Activated CD8-positive, alpha-beta T cell treated with anti-CD3 and anti-CD28 coated beads, Interleukin-2, amount 10 ng/mL, durations not matched to agents 7 days and 5 days (primary cell): ENCODE measurements at regions not wholly inside any gene's neighbourhood (a gene's known extent, or its start where the extent isn't known, plus 50 kb on each side); places are given as distances from the start of the nearest gene placed in this dataset.

Source experiments
- ATAC-seq: fragments of 150-1000 bp; cut with Tn5 transposase; one replicate; pipeline ENCODE4 v1.10.0; 2021; ENCODE audit warnings: moderate library complexity
- CTCF ChIA-PET: fragments of 350-600 bp; sonication (Branson Sonifier 250); formaldehyde crosslinking; loops from one replicate; lab custom pipeline; 2021; ENCODE audit warnings: antibody characterized with exemption; lab: Charles Lee
- POLR2A ChIA-PET: fragments of 350-600 bp; sonication (Branson Sonifier 250); formaldehyde crosslinking; loops from one replicate; lab custom pipeline; 2021; ENCODE audit warnings: antibody characterized with exemption; lab: Charles Lee
- DNase-seq: peaks from one replicate; pipeline ENCODE4 v3.0.0-alpha.2; 2020
- H3K27ac Mint-ChIP-seq: one replicate; pipeline ENCODE4 v1.8.0; 2021; ENCODE audit warnings: mild to moderate bottlenecking, mixed read lengths
- H3K27me3 Mint-ChIP-seq: one replicate; pipeline ENCODE4 v1.8.0; 2021; ENCODE audit warnings: low read depth, mixed read lengths
- H3K36me3 Mint-ChIP-seq: one replicate; pipeline ENCODE4 v1.8.0; 2021; ENCODE audit warnings: low read depth, mixed read lengths
- H3K4me1 Mint-ChIP-seq: one replicate; pipeline ENCODE4 v1.8.0; 2021; ENCODE audit warnings: low read depth, mixed read lengths
- H3K4me3 Mint-ChIP-seq: one replicate; pipeline ENCODE4 v1.8.0; 2021; ENCODE audit warnings: mild to moderate bottlenecking, mixed read lengths
- H3K9me3 Mint-ChIP-seq: one replicate; pipeline ENCODE4 v1.8.0; 2022; ENCODE audit warnings: mixed read lengths; ENCODE audit not compliant: insufficient read depth

DNA sequence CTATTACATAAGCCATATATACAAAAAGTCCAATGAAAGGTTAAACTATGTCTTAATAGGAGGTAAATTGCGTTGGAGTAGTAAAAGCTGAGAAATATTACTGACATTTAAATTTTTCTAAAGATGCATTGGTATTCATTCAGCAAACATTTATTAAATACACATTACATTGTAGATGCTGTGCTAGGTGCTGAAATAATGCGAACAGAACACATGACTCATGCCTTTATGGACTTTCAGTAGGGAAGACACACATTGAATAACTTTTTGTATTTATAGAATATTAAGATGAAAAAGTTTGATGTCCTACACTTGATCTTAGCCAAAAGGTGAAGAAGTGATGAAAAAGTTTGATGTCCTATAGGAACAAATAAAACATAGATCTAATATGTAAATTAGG lies 871.1 kb upstream of the SLIT2 start:
- no peak for ATAC-seq
- CTCF ChIA-PET: no interaction called here
- Mint-ChIP-seq H3K27ac (no peak overlapping the region), H3K4me3 (no peak overlapping the region), H3K4me1 (no peaks in the 10 kb centered on the region), H3K9me3 (peaks cover under 1% of the 10 kb centered on the region), H3K36me3 (no peaks in the 10 kb centered on the region), H3K27me3 (no peaks in the 10 kb centered on the region)
- POLR2A ChIA-PET: no interaction called here
- DNase-seq: no peak

DNA sequence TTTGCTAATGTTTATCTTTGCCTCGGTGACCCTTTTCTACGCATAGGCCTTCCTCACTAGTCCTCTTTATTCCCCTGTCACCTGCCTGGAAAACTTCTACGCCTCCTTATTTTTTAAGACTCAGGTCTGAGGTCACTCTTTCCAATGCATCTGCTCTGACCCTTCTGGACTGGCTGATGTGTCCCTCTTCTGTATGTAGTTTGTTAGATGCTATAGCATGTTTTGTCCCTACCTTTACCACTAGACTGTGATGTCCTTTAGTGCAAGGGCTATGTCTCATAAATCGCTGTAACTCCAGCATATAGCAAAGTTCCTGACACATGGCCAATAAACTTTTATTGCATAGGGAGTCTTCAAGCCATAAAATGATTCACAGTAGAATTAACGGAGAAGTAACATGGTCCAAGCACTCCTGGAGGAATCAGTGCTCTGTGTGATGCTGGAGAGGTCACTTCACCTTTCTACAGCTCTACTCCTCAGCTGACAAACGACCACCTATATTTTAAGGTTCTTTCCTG lies 872.5 kb upstream of the SLIT2 start:
- ChIA-PET POLR2A (no interaction called here), CTCF (no interaction called here)
- ATAC-seq (no peak), DNase-seq (no peak)
- peaks cover 7% of the 10 kb centered on the region for H3K9me3 Mint-ChIP-seq
- no peak overlapping the region for H3K27ac Mint-ChIP-seq
- H3K4me3 Mint-ChIP-seq: no peak overlapping the region
- H3K27me3 Mint-ChIP-seq: no peaks in the 10 kb centered on the region
- H3K36me3 Mint-ChIP-seq: no peaks in the 10 kb centered on the region
- no peaks in the 10 kb centered on the region for H3K4me1 Mint-ChIP-seq

DNA sequence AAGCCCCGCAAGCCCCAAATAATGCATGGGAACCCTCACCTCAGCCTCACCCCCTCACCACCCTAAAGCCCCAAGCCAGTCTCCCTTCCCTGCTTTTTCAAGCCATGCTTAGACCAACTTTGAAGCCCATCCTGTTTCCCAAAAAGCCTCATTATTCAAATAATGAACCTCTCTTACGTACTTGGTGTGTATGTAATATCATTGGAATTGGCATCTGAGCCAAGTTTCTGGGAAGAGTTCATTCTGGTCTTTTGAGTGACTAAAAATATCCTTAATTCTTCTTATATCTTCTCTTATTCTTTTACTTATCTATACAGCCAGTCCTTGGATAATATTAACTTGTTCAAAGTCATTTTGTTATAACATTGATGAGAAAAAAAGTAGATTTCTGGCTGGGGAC lies 875.8 kb upstream of the SLIT2 start:
- no peaks in the 10 kb centered on the region for H3K4me1 Mint-ChIP-seq
- H3K4me3 Mint-ChIP-seq: no peak overlapping the region
- H3K9me3 Mint-ChIP-seq: peaks cover 12% of the 10 kb centered on the region
- ATAC-seq (no peak), DNase-seq (no peak)
- POLR2A ChIA-PET: no interaction called here
- CTCF ChIA-PET: no interaction called here
- no peak overlapping the region for H3K27ac Mint-ChIP-seq
- H3K36me3 Mint-ChIP-seq: no peaks in the 10 kb centered on the region
- H3K27me3 Mint-ChIP-seq: no peaks in the 10 kb centered on the region

DNA sequence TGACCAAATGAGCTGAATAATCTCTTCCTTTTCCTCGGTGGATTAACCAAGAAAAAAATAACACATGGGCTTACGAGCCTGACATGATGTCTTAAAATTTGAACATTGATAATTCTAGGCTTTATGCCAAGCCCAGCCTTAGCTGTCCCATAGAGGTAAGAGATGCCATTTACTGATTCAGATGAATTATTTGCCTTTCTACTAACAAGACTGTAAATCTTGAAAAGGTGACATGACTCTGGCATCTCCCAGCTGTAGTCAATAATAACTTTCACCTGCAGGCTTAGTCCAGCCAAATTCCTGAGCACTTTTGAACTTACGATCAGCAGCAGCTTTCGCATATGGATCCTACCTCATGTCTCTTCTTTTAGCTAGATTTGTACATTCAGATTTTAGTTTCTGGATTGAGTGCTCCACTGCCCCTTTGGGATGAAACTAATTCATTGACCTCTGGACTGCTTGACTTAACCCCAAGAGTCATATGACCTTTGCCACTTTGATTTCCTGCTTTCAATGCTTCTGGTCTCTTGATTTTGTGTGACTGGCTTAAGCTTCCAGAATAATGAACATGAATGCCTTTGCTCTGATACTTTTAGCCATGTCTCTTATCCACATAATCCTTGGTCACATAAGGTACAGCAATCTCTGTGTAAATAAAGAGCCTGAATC lies 876.4 kb upstream of the SLIT2 start:
- no peaks in the 10 kb centered on the region for H3K36me3 Mint-ChIP-seq
- DNase-seq: no peak
- no peaks in the 10 kb centered on the region for H3K27me3 Mint-ChIP-seq
- peaks cover 12% of the 10 kb centered on the region for H3K9me3 Mint-ChIP-seq
- H3K4me3 Mint-ChIP-seq: no peak overlapping the region
- ChIA-PET POLR2A (no interaction called here), CTCF (no interaction called here)
- no peaks in the 10 kb centered on the region for H3K4me1 Mint-ChIP-seq
- H3K27ac Mint-ChIP-seq: no peak overlapping the region
- no peak for ATAC-seq

DNA sequence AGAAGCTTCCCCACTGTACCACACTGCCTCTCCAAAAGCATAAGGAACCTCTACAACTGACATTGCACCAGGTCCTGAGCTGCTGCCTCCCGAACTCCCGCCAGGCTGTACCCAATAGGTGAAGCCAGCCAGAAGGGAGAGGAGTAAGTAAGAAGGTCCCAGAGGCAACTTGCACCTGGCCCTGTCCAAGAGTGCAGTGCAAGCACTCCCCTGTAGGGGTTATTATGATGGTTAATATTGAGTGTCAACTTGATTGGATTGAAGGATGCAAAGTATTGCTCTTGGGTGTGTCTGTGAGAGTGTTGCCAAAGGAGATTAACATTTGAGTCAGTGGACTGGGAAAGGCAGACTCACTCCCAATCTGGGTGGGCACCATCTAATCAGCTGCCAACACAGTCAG lies 879.3 kb upstream of the SLIT2 start:
- POLR2A ChIA-PET: no interaction called here
- Mint-ChIP-seq H3K27ac (no peak overlapping the region), H3K36me3 (no peaks in the 10 kb centered on the region), H3K27me3 (no peaks in the 10 kb centered on the region), H3K4me1 (no peaks in the 10 kb centered on the region), H3K9me3 (peaks cover 12% of the 10 kb centered on the region), H3K4me3 (no peak overlapping the region)
- no peak for DNase-seq
- no peak for ATAC-seq
- CTCF ChIA-PET: no interaction called here

DNA sequence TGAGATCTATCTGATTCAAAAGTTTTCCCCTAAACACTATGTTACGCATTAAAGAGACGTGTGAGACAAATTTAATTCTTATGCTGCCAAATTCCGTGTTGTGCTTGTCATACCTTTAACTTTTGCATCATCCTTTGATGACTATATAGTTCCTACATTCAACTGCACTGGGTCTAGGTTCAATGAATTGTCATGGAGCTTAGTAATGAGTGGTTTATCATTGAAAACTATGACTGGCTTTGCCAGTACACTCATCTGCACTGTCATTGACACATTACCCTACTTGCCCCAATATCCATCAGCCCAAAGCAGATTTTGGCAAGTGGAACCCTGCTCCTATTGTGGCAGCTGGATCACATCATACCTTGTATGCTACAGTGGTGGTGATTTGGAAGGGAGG lies 882.9 kb upstream of the SLIT2 start:
- POLR2A ChIA-PET: no interaction called here
- CTCF ChIA-PET: no interaction called here
- Mint-ChIP-seq H3K4me1 (no peaks in the 10 kb centered on the region), H3K4me3 (no peak overlapping the region), H3K9me3 (peaks cover 8% of the 10 kb centered on the region), H3K27me3 (no peaks in the 10 kb centered on the region), H3K27ac (no peak overlapping the region), H3K36me3 (no peaks in the 10 kb centered on the region)
- no peak for ATAC-seq
- DNase-seq: no peak

DNA sequence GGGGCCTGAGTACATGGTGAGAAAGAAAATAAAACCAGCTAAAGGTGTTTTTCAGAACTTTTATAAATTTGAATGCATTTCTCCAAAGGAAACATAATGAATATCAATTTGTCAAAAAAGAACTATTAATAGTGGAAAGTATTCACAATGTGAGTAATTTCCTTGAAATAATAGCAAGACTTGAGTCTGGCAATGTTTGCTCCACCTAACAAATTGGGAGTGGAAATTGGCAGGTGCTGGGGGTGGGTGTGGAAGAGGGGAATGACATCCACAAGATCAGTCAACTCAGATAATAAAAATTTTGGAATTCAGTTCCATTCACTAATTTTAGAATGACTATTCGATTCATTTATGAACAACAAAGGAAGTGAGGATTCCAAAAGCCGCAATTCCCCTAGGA lies 884.8 kb upstream of the SLIT2 start:
- no peaks in the 10 kb centered on the region for H3K4me1 Mint-ChIP-seq

DNA sequence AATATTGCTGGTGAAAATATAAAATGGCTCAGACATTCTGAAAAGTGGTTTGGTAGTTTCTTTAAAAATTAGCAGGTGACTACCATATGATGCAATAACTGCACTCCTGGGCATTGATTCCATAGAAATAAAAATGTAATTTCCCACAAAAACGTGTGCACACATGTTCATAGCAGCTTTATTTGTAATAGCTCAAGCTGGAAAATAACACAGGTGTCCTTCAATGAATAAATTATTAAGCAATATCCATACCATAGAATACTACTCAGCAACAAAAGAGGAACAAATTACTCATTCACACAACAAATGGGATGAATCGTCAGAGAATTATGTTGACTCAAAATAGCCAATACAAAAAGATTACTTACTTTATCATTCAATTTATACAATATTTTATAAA lies 893.7 kb upstream of the SLIT2 start:
- Mint-ChIP-seq H3K4me3 (no peak overlapping the region), H3K27me3 (no peaks in the 10 kb centered on the region), H3K4me1 (no peaks in the 10 kb centered on the region), H3K36me3 (no peaks in the 10 kb centered on the region), H3K9me3 (peaks cover 11% of the 10 kb centered on the region), H3K27ac (no peak overlapping the region)
- CTCF ChIA-PET: no interaction called here
- no peak for DNase-seq
- ATAC-seq: no peak
- POLR2A ChIA-PET: no interaction called here

More for the DNA sequence above, 884.8 kb upstream of the SLIT2 start:
- ChIA-PET POLR2A (no interaction called here), CTCF (no interaction called here)
- no peaks in the 10 kb centered on the region for H3K27me3 Mint-ChIP-seq
- no peak overlapping the region for H3K4me3 Mint-ChIP-seq
- no peaks in the 10 kb centered on the region for H3K36me3 Mint-ChIP-seq
- H3K9me3 Mint-ChIP-seq: peaks cover 8% of the 10 kb centered on the region
- DNase-seq (no peak), ATAC-seq (no peak)
- H3K27ac Mint-ChIP-seq: no peak overlapping the region

DNA sequence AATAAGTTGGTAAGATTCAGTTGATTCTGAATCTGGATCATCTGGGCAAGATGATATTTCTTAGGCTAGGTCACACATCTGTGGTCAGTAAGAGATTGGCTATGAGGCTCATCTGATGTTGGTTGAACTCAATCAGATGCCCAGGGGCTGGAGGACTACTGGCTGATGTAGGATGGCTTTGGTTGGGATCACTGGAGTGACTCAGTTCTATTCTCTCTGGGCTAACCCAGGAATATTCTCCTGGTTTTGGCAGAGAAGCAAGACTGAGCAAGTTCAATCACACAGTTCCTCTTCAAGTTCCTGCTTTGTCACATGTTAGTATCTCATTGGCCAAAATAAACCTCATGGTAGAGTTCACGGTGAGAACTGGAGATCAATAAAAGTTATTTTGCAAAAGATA lies 902.3 kb upstream of the SLIT2 start:
- H3K9me3 Mint-ChIP-seq: peaks cover 12% of the 10 kb centered on the region
- DNase-seq (no peak), ATAC-seq (no peak)
- ChIA-PET CTCF (no interaction called here), POLR2A (no interaction called here)
- no peaks in the 10 kb centered on the region for H3K36me3 Mint-ChIP-seq
- no peaks in the 10 kb centered on the region for H3K4me1 Mint-ChIP-seq
- H3K4me3 Mint-ChIP-seq: no peak overlapping the region
- no peak overlapping the region for H3K27ac Mint-ChIP-seq
- H3K27me3 Mint-ChIP-seq: no peaks in the 10 kb centered on the region

DNA sequence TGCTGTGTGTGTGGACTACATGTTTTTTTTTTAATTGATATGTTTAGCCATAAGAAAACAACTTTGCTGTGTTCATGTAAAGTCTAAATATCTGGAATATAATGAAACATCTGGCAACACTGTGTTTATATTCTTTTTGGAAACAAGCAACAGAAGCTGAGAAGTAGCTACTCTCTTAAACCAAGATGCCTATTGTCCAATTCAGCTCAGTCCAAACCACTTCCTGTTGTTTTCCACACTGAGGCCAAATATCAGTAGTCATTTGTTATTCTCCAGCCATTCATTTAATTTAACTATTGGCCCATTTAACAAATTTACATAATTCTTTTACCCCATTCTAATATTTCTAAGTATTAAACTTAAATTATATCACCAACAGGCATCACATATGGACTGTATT lies 903.0 kb upstream of the SLIT2 start:
- CTCF ChIA-PET: no interaction called here
- no peak overlapping the region for H3K4me3 Mint-ChIP-seq
- no peaks in the 10 kb centered on the region for H3K4me1 Mint-ChIP-seq
- H3K27ac Mint-ChIP-seq: no peak overlapping the region
- ATAC-seq: no peak
- H3K27me3 Mint-ChIP-seq: no peaks in the 10 kb centered on the region
- peaks cover 10% of the 10 kb centered on the region for H3K9me3 Mint-ChIP-seq
- no peak for DNase-seq
- no peaks in the 10 kb centered on the region for H3K36me3 Mint-ChIP-seq
- POLR2A ChIA-PET: no interaction called here

DNA sequence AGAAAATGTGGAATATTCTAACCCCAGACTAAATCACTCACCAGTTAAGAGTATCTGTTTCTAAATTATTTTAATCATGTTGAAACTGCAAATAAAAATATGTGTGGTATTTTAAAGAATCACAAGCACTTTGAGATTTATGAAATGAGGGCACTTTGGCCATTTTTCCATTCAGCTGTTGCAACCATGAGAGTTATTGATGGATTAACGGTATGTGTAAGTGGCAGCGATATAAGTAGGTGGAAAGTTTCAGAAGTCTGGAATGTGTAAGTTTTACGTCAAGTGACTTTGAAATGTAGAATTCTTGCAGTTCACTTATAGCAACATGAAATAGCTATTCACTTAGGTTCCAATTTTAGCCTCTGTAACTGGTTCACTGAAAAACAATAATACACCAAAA lies 905.1 kb upstream of the SLIT2 start:
- CTCF ChIA-PET: no interaction called here
- no peaks in the 10 kb centered on the region for H3K36me3 Mint-ChIP-seq
- H3K27me3 Mint-ChIP-seq: no peaks in the 10 kb centered on the region
- H3K4me3 Mint-ChIP-seq: no peak overlapping the region
- DNase-seq: no peak
- H3K9me3 Mint-ChIP-seq: peaks cover 5% of the 10 kb centered on the region
- H3K4me1 Mint-ChIP-seq: no peaks in the 10 kb centered on the region
- no peak for ATAC-seq
- no peak overlapping the region for H3K27ac Mint-ChIP-seq
- POLR2A ChIA-PET: no interaction called here

DNA sequence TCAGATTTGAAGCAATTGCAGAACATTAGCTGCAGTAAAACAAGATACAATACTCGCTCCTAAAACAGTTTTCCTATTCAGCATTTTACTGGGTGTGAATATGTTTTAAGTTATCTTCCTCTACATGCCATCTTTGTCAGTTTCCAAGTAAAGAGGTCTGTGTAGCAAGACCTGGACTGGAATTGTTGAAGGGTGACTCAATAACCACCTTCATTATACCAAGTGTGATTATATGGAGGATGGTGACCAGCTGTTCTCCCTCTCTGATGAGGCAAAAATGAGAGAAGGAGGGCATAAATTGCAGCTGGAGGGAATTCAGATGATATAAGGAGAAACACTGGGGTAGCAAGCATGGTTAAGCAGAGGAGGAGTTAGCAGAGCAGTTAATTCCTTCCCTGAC lies 922.1 kb upstream of the SLIT2 start:
- H3K36me3 Mint-ChIP-seq: no peaks in the 10 kb centered on the region
- ChIA-PET POLR2A (no interaction called here), CTCF (no interaction called here)
- no peaks in the 10 kb centered on the region for H3K27me3 Mint-ChIP-seq
- H3K27ac Mint-ChIP-seq: no peak overlapping the region
- no peaks in the 10 kb centered on the region for H3K4me1 Mint-ChIP-seq
- DNase-seq (no peak), ATAC-seq (no peak)
- no peak overlapping the region for H3K4me3 Mint-ChIP-seq
- peaks cover 10% of the 10 kb centered on the region for H3K9me3 Mint-ChIP-seq

DNA sequence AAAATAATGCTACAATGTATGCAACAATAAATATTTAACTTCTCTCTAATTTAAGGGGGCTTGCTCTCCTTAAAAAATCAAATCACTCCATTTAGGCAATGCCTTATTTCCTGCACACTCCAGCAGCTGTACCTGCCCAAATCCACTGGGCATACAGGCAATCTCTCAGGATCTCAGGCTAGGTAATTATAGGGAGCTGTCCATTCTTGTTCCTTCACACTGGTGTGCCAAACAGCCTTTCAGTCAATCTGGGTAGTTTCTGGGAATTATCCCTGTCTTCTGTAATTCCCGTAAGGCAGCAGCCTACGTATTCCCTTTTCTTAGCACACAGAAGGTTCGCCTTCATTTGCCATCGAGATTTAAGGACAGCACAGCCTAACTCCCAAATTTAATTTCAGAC lies 922.6 kb upstream of the SLIT2 start:
- ChIA-PET POLR2A (no interaction called here), CTCF (no interaction called here)
- Mint-ChIP-seq H3K27me3 (no peaks in the 10 kb centered on the region), H3K27ac (no peak overlapping the region), H3K9me3 (peaks cover 10% of the 10 kb centered on the region), H3K4me1 (no peaks in the 10 kb centered on the region), H3K4me3 (no peak overlapping the region), H3K36me3 (no peaks in the 10 kb centered on the region)
- no peak for ATAC-seq
- no peak for DNase-seq
